Omental fat pad (tissue), 3 donors: ENCODE measurements at regions not wholly inside any gene's neighbourhood (a gene's known extent, or its start where the extent isn't known, plus 50 kb on each side); places are given as distances from the start of the nearest gene placed in this dataset.
"Not testable (repeated sequence)": the region's sequence is repeated elsewhere in the genome, so short reads cannot be mapped to it uniquely, and the experiment has no call there.

Experiments used
- ATAC-seq: fragments of 150-250 bp; one replicate; pipeline ENCODE4 v1.9.1; 2016; ENCODE audit warnings: mild to moderate bottlenecking, moderate library complexity; ENCODE audit not compliant: low FRiP score
- DNase-seq: peaks from one replicate; pipeline ENCODE4 v3.0.0-alpha.2; 2019; ENCODE audit warnings: low spot score
- CTCF ChIP-seq, 3 donors: fragments of 450-650 bp; IDR thresholded peaks; one replicate each; pipeline ENCODE4 v1.5.1; 2016 to 2017; ENCODE audit warnings: antibody characterized with exemption in 3 of 3, mild to moderate bottlenecking in 3 of 3, moderate library complexity in 2 of 3

- ATAC-seq (no peak), DNase-seq (no peak)
- TF ChIP-seq CTCF (IDR thresholded peaks at IDR 0.05), result no peak
Measured at GRCh38 chr6:169088762-169089161, 164.9 kb downstream of the THBS2 start.

- ATAC-seq (no peak), DNase-seq (no peak)
- no peak for TF ChIP-seq CTCF (IDR thresholded peaks at IDR 0.05)
Measured at GRCh38 chr6:169087443-169088041, 166.1 kb downstream of the THBS2 start.

GRCh38 chr6:169086616-169087015 lies 167.0 kb downstream of the THBS2 start:
- not testable (repeated sequence) for ATAC-seq, DNase-seq

- ATAC-seq (no peak), DNase-seq (no peak)
- TF ChIP-seq CTCF (IDR thresholded peaks at IDR 0.05), result no peak
Measured at GRCh38 chr6:169086020-169086419, 167.6 kb downstream of the THBS2 start.

GRCh38 chr6:169085466-169085865 lies 168.2 kb downstream of the THBS2 start:
- ATAC-seq, result no peak
- no peak for DNase-seq
- TF ChIP-seq CTCF (IDR thresholded peaks at IDR 0.05), result no peak

GRCh38 chr6:169084557-169084956 lies 169.1 kb downstream of the THBS2 start:
- not testable (repeated sequence) for ATAC-seq, DNase-seq

- ATAC-seq (no peak), DNase-seq (no peak)
- no peak for TF ChIP-seq CTCF (IDR thresholded peaks at IDR 0.05)
Measured at GRCh38 chr6:169084067-169084466, 169.6 kb downstream of the THBS2 start.

- DNase-seq, result no peak
- no peak for TF ChIP-seq CTCF (IDR thresholded peaks at IDR 0.05)
Measured at GRCh38 chr6:169083508-169083874, 170.2 kb downstream of the THBS2 start.

More at GRCh38 chr6:169083508-169083874, 170.2 kb downstream of the THBS2 start:
- ATAC-seq, result no peak
